CMK (cell line): ENCODE measurements at regions not wholly inside any gene's neighbourhood (a gene's known extent, or its start where the extent isn't known, plus 50 kb on each side); places are given as distances from the start of the nearest gene placed in this dataset.
"Not testable (repeated sequence)": the region's sequence is repeated elsewhere in the genome, so short reads cannot be mapped to it uniquely, and the experiment has no call there.

Experiments
- DNase-seq: peaks from one replicate; pipeline ENCODE4 v3.0.0-alpha.2; 2010; ENCODE audit warnings: low read depth

DNA sequence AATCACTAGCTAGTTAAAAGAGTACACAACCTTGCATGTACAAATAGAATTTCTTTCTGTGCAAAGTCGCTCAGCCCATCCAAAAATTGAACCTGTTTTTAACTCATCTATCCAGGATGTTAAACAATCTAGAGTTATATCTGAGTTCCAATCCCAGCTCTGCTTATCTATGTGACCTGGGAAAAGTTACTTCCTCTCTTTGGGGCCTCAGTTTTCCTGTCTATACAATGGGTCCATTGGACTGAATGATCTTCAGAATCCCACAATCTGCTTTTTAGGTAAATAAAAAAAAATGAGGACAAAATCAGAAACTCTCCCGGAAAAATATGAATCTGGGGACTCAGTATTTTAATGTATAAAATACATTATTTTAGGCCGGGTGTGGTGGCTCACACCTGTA, 389.5 kb upstream of the PROX1 start:
- no peak for DNase-seq

DNA sequence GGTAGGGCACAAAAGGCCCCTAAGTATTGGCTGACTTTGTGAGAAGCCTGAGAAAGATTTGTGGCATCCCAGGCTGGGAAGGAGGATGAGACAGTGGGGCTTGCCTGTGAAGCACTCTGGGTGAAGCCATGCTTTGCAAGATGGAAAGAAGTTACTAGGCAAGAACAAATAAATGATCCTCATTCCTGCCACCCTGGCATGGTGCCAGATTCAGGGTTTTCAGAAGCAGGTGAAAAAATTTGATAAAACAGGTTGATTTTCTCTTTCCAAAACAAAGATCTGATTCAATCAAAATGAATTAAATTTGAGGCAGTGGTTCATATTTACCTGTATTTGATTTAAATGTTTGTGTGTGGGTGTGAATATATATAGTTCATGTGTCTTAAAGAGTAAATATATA, 386.9 kb upstream of the PROX1 start:
- no peak for DNase-seq

DNA sequence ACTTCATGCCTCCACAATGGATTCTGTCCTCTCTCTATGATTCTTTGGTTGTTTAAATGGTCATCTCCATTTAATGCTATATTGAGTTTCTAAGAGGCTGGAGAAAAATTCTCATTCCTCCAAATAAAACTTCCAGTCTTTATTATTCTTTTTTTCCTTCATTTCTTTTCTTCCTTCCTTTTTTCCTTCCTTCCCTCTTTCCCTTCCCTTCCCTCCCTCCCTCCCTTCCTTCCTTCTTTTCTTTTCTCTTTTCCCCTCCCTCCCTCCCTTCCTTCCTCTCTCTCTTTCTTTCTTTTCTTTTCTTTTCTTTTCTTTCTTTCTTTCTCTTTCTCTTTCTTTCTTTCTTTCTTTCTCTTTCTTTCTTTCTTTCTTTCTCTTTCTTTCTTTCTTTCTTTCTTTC, 386.1 kb upstream of the PROX1 start:
- DNase-seq = not testable (repeated sequence)

DNA sequence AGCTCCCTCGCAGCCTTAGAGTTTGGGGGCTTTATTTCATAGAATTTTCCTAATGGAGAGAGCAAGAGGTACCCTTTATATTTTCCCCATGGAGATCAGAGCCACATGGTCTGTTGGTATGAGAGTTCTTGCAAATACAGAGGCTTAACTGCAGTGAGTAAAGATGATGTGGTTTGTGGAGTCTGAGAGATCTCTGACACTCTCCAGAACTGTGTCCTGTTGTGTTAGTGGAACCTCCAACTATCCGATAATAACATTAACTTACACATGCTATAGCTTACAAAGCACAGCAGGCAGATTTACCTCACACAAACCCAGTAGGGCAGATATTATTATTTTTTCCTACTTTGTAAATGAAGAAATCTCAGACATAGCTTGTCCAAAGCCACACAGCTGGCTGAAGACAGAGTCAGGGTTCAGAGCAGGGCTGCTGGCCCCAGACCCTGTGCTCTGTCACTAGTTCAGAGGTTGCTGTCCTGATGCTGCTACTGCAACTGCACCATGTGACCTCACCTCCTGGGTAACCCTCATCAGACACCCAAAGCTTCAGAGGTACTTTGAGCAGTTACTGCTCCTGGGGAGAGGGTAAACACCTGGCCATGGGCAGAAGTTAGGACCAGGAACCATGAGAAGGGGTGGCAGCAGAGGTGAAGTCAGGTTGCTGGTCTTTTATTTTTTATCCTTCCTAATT, 384.8 kb upstream of the PROX1 start:
- DNase-seq = no peak

DNA sequence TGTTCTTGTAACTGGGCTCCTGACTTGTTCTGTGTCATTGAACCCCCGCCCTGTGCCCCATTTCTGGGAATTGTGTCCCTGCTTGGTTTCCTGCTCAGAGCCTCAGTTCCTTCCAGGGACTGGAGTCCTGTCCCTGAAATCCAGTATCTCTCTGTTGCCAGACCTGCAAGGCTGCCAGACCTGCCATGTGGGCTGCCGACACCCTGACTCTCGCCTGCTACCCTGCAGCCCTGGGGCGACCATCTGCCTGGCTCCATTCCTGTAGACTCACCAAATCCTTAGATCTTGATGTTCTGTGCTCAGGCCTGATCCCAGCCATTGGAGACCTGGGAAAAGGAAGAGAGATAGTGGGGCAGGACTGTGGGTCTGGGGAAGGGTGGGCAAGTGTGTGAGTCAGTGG, 383.3 kb upstream of the PROX1 start:
- DNase-seq = no peak

DNA sequence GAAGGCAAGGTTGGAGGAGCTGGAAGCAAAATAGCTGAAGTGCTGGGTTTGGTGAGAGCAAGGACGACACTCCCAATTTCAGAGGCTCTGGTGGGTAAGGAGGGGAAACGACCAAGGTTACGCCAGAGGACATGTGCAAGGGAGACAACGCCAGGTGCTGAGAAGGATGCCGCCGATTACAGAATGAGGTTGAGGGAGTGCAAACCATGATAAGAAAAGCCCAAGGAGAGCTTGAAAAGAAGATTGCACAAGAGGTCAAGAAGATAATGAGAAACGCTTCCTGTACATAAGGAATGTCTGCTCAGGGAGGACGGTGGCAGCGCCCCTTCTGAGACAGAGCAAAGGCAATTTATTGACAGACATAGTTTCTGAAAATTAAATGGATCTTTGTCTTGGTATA, 382.0 kb upstream of the PROX1 start:
- DNase-seq = peak; percentile 35

DNA sequence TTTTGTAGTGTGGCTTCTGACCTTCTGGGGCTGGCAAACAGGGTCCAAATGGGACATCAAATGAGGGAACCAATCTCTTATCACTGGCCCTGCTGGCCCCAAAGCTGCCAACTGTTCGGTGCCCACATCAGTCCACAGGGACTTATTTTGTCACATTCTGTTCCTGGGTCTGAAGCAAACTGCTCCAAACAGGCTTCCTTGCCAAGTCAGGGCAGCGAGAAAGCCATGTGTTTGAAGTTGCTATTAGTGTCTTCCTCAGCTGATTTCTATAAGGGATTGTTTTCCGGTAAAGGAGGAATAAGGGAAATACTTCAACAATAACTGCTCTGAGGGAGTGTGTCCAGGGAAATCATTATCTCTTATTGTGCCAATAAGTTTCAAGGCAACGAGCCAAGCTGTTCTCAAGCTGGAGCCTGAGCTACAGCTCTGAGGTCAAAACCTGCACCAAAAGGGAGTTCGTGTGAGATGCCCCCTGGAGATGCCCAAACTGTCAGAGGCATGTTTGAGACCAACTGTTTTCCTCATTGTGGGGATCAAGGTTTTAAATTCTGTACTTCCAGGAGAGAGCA, 381.4 kb upstream of the PROX1 start:
- DNase-seq = no peak

DNA sequence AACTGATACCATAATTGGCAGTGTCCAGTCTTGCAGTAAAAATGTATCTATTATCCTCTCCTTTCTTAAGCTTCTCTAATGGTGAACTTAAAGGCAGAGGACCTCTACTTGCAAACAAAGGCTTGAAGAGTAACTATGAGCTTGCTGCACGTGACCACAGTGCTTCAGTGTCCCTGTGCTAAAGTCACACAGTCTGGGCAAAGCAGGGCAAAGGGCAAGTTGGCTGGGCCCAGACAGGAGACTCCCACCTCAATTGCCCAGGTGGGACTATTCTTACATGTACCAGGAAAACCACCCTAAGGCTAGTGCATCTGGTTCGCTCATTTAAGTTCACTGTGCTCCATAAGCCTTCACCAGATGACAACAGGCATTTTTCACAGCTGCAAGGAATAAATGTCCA, 374.2 kb upstream of the PROX1 start:
- no peak for DNase-seq

DNA sequence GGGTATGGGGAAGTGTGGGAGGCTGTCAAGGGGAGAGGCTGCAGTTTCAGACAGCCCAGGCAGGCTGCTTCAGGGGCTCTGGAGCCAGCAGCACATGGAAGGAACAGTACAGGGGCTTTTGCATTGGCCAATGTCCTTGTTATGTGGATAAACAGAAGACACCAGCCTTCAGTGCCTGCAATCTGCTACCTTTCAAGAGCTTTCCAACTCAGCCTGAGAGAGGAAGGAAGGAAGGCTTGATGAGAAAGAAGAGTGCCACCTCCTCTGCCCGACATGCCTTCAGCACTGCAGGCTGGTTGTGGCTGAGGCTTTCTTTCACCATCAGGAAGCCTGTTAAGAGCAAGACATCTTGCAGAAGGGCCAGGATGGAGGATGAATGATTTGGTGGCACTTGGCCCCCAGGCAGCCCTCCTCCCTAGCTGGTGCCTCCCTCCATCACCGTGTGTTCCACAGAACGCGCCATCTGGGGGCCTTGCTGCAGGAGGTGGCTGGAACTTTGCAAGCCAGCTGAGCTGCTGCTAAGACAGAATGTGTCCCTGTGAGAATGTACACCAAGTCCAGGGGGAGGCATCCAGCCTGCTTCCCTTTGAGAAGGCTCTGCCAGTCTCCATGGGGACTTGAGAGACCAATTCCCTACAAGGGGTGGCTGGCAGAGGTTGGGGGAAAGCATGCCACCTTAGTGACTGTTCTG, 372.4 kb upstream of the PROX1 start:
- no peak for DNase-seq

DNA sequence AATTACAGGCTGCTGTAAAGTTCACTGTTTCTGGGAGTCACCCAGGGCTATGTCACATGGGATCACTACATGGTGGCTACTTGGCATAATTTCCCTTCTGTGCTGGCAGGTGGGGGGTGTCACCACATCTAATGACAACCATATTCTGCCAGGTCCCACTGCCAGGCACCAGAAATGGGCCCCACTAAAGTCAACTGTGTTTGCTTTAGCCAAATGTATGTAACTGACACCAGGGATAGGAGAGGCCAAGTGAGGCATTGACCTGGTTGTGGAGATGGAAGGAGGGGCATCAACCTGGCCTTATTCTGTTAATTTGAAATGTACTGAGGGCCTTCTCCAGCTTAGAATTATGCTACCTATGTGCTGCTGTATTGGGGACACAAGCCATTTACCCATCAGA, 370.6 kb upstream of the PROX1 start:
- DNase-seq = no peak

DNA sequence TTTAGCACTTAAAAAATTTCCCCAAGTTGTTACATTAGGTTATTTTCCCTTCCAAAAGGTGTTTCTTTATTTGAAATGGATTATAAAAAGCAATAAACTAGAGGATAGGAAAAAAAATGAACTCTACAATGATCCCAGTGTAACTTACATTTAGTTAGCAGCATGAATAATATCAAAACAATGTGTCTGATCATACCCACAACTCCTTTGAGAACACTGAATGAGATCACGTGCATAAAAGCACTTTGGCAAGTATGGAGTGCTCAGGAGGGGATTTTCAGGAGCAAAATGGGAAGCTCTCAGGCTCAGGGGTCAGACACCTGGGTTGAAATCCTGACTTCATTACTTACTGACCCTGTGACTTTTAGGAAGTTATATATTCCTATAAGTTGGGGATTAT, 369.7 kb upstream of the PROX1 start:
- no peak for DNase-seq

DNA sequence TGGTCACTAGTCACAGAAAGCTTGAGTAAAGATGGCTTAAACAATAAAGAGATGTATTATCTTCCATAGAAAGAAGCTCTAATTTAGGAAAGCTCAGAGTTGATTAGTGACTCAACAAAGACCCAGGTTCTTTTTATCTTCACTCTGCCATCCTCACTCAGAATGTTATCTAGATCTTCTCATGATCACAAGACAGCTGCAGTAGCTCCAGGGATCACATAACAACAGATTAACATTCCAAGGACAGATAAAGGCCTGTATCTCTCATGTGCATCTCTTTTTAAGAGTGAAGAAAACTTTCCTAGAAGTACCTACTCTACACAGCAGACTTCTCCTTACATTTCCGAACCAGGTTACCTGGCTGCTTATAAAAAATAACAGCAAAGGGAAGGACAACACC, 368.7 kb upstream of the PROX1 start:
- DNase-seq = no peak

DNA sequence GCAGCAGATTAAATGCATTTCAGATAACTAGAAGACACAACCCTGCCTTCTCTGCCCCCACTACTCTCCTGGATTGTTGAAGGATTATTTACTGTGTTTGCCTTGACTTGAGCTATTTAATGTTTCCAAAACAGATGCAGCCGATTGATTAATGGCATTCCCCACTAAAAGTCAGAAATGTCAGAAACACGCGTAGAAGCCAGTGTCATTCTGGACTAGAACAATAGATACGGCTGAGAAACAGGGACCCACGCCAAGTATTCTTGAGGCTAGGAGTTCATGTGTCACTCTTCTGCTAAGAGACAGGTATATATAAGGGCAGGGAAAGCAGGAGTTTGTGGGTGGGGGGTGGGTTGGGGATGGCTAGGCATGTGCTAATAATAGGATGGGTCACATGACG, 366.7 kb upstream of the PROX1 start:
- no peak for DNase-seq

DNA sequence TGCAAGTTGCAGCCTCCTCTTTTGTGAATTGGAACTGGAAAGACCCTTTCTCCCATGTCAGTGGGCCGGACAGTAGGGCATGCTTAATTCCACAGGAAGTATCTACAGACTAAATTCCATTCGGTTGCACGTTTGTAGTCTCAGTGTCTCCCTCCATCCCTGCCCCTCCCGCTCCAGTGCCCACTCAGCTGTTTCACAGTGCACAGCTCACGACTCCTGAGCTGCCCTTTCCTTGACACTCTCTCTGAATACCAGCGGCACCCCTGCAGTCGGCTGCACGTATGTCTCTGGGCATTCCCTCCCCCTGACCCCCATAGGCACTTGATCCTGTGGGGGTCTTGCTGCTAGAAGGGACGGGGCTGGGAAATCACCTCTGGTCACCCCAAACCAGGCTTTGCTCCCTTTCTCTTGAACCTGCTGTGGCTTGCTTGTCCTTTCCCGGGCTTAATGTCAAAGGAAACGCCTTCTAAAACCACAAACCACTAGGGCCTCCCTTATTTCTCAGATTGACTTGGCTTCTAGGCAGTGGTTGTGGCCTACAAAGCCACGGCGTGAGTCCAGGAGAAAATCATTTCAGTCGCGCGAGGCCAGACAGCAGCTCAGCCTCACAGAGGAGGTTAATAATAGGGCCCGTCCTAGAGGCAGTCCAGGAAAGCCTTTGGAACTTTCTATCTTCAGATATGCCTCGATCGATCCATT, 365.3 kb upstream of the PROX1 start:
- DNase-seq = no peak

DNA sequence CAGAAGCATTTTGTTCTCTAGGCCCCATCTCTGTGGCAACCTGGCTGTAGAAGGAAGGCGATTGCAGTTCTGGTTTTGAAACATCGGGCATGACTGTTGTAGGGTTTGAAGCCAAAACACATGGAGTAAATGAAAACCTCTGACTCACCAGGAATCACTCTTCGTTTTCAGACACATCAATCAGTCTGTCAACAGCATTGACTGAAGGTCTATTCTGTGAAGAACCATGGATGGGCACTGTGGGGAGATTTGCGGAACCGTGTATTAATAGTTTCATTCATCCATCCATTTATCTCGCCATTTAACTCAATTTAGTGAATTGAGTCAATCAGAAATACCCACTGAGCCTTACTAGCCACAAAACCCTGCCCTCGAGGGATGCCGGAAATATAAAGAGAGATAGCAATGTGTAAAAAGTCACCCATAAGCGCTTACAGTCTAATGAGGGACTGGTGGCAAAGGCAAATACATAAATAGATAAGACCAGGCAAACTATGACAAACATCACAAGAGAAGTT, 364.6 kb upstream of the PROX1 start:
- DNase-seq = no peak

DNA sequence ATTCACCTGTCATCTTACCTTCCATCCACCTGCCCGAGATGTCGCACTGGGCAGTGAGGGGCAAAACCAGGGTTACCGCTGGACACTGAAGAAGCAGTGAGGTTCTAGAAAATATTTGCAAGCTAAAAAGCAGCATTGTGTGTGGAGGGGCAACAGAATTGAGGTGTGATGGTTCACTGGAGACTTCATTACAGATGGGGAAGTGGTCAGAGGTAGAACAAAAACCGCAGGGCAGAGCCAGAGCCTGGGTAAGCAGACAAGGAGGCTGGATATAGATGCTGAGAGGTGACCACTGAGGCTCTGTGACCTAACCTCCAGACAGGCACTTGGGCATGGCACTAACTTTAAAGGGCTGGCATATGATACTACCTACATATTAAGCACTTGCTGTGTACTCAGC, 363.9 kb upstream of the PROX1 start:
- DNase-seq = no peak

DNA sequence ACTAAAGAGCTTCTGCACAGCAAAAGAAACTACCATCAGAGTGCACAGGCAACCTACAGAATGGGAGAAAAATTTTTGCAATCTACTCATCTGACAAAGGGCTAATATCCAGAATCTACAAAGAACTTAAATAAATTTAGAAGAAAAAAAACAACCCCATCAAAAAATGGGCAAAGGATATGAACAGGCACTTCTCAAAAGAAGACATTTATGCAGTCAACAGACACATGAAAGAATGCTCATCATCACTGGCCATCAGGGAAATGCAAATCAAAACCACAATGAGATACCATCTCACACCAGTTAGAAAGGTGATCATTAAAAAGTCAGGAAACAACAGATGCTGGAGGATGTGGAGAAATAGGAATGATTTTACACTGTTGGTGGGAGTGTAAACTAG, 351.0 kb upstream of the PROX1 start:
- not testable (repeated sequence) for DNase-seq

DNA sequence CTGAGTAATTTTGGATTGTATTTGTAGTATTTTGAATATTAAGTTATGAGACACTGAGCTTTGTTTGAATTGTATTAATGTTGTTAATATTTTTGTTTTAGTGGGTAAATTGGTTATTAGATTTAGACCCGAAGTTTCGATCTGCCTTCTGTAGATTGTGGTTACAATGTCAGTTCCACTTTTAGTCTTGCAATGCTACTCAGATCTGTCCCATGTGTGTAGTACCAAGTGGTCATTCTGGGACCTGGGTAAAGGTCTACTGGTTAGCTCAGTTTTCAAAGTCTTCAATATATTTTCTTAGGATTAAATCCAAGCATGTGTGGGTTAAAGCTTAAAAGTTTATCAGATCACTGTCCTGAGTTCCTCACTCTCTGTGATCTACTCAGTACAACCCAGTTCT, 346.5 kb upstream of the PROX1 start:
- DNase-seq = no peak

DNA sequence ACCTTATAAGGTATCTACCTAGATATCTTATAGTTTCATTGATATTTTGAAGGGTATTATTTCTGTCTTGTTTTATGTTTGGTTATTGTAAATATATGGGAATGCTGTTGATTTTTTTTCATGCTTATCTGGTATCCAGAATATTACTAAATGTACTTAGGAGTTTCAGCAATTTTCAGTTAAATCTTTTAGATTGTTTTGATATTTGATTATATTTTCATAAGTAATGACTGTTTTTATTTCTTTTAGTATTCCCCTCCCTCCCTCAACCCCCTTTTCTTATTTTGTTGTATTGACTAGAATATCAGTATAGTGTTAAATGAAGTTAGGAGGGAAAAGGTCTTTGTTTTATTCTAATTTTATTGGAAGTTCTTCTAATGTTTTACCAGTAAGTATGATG, 344.4 kb upstream of the PROX1 start:
- DNase-seq = no peak

DNA sequence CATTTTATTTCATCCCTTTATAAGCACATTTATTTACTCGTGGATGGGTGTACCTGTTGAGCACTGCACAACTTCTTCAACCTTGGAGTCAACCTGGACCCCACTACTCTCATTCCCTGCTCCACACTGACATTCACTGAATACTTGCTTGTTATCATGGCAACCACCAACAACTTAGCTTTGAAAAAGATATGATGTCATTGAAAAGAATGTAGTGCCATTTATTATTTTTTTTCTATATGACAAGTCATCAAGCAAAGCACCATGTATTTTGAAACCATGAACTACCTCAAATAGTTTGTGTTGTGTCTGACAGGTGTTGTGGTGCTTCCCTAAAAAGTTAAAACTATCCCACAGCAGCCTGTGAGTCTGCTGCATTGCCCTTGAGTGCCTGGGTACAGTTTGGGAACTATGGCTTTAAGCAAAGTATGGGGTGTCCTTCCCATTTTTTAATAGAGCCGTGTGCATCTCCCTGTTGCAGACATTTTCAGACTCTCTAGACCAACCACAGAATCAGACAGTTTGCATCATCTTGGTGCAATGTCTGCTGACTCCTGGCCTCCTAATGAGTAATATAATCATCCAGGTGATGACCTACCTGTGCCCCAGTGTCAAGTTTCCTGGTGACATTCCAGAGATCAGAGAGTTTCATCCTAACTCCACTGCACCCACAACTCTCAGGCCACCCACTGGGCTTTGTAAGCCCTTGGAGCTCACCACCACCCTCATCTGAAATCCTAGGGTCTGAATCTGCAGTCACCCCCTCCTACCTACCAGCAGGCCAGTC, 339.7 kb upstream of the PROX1 start:
- no peak for DNase-seq

DNA sequence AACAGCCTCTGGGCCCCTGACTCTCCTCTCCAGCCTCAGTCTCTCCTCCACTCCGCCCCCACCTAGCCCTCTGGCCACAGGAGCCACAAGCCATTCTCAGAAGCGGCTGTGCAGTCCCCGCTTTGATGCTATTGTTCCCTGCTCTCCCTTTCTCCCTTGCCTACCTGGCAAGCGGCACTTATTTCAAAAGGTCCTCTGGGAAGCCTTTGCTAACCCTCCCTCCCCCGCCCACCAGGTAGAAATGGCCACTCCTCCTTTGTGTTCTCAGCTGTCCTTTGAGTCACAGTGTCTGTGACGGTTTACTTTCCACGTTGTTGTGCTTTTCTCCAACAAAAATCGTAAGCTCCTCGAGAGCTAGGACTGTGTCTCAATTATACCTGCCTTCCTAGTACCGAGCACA, 338.4 kb upstream of the PROX1 start:
- DNase-seq = no peak

DNA sequence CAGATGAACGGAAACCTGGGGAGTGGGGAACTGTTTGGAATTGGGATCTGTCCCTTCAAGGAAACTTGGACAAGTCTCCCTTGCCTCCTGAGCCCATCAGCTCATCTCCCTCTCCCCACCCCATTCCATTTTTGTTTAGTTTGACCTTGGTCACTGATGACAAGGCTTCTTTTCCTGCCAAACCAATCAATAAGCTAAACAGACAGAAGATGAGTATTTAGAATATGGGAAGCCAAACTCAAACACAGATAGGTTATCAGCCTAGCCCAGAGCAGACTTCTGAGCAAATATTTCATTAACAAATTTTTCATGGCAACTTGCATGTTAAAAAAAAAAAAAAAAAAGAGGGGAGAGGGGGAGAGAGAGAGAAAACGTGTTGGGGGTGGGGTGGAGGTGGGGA, 337.2 kb upstream of the PROX1 start:
- DNase-seq = no peak
